Esophagus muscularis mucosa (tissue), 4 donors: ENCODE measurements at regions not wholly inside any gene's neighbourhood (a gene's known extent, or its start where the extent isn't known, plus 50 kb on each side); places are given as distances from the start of the nearest gene placed in this dataset.
"Not testable (repeated sequence)": the region's sequence is repeated elsewhere in the genome, so short reads cannot be mapped to it uniquely, and the experiment has no call there.

Experiments used
- DNase-seq: peaks from one replicate; pipeline ENCODE4 v3.0.0-alpha.2; 2017; ENCODE audit errors: extremely low spot score
- H3K27ac ChIP-seq, 4 donors: fragments of 200-600 bp; sonication (generic); replicated peaks in 1 of 4; 1 replicate in 3 of 4; 2 replicates in 1 of 4; pipeline ENCODE4 v1.5.1; 2016 to 2019; ENCODE audit warnings: mild to moderate bottlenecking in 1 of 4
- H3K27me3 ChIP-seq, 4 donors: fragments of 200-600 bp; sonication (generic); one replicate each; pipeline versions ENCODE4 v1.5.1 to v1.6.0; 2016 to 2019
- H3K36me3 ChIP-seq, 4 donors: fragments of 200-600 bp; sonication (generic); one replicate each; pipeline ENCODE4 v1.5.1; 2016 to 2019
- H3K4me1 ChIP-seq, 4 donors: fragments of 200-600 bp; sonication (generic); one replicate each; pipeline ENCODE4 v1.5.1; 2016 to 2019
- H3K4me3 ChIP-seq, 4 donors: fragments of 200-600 bp; sonication (generic); 1 replicate in 2 of 4; 2 replicates in 2 of 4; pipeline ENCODE4 v1.5.1; 2016 to 2019; ENCODE audit warnings: mild to moderate bottlenecking in 4 of 4, moderate library complexity in 1 of 4
- H3K9me3 ChIP-seq, 4 donors: fragments of 200-600 bp; sonication (generic); 1 replicate in 3 of 4; 2 replicates in 1 of 4; pipeline ENCODE4 v1.5.1; 2016 to 2019
- CTCF ChIP-seq, 3 experiments: fragments of 200-600 bp in 2 of 3; fragments of 450-650 bp in 1 of 3; sonication (generic) in 2 of 3; IDR thresholded peaks; one replicate each; pipeline ENCODE4 v1.5.1; 2017 to 2019; ENCODE audit warnings: antibody characterized with exemption in 3 of 3, mild to moderate bottlenecking in 2 of 3, moderate library complexity in 1 of 3
- EP300 ChIP-seq: sonication (generic); formaldehyde crosslinking; IDR thresholded peaks from one replicate; pipeline ENCODE4 v1.6.1; 2017; ENCODE audit warnings: antibody characterized with exemption
- POLR2A ChIP-seq: fragments of 450-650 bp; IDR thresholded peaks from one replicate; pipeline ENCODE4 v1.6.1; 2017; ENCODE audit warnings: antibody characterized with exemption, moderate library complexity, mild to moderate bottlenecking, low read depth
- POLR2AphosphoS5 ChIP-seq, 2 donors: sonication (generic); formaldehyde crosslinking; IDR thresholded peaks; one replicate each; pipeline ENCODE4 v1.6.1; 2017; ENCODE audit warnings: antibody characterized with exemption in 2 of 2
- WGBS: methylation state at CpG from one replicate; pipeline ENCODE4 v1.1.5; 2018; 5-methylcytosine and 5-hydroxymethylcytosine counted together
- intact Hi-C: fragments of 100-400 bp; cut with DNase I; formaldehyde crosslinking; loops from one replicate; pipeline ENCODE4 v1.15.1; 2023

DNA sequence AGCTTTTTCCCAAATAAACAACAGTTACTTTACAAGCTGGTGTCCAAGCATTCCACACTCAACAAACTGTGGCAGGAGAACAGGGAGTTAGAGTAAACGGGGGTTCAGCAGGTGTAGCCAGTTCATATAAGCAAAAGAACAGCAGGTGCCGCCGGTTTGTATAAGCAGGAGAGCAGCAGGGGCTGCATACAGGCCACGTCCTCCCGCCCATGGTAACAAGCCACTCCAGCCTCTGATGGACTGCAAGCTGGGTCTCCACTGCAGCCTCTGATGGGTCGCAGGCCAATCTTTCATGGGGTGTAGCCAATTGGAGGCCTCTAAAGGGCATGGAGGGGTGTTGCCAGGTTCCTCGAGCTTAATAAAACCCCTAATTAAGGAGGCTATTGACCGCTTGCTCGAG lies 189.3 kb downstream of the ANKRD30B start:
- Histone ChIP-seq H3K9me3 (no peaks in the 10 kb centered on the region), H3K4me3 (no peak overlapping the region), H3K27ac (no peak overlapping the region), H3K4me1 (no peaks in the 10 kb centered on the region), H3K36me3 (no peaks in the 10 kb centered on the region), H3K27me3 (peaks cover 0 to 5% (median 0%) of the 10 kb centered on the region in 4 donors)
- TF ChIP-seq EP300 (no peak), POLR2A (no peak), CTCF (IDR thresholded peaks at IDR 0.05) (no peak), POLR2AphosphoS5 (IDR thresholded peaks at IDR 0.05) (no peak)
- DNase-seq = no peak
- WGBS = 72% methylated on average over 6 of the region's 9 CpGs
- intact Hi-C loops = no loop called here

DNA sequence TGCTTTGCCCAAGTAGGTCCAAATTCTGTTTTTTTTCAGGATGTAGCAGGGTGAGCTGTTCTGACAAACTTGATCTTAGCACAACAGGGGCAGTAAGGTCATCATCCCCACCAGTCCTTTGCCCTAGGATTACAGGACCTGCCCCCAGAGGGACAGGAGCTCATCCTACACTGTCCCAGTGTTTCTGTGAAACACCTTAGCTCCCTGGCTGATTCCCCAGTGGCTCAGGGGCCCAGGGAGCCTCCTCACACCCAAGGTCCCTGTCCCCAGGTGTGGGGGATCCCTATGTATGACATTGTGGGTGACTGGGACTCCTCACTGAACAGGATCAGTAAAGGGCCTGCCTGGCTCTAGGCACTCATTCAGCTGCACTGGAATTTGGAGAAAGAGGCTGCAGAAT lies 191.2 kb downstream of the ANKRD30B start:
- no peak for TF ChIP-seq POLR2A
- TF ChIP-seq EP300 = no peak
- TF ChIP-seq POLR2AphosphoS5 (IDR thresholded peaks at IDR 0.05) = no peak
- TF ChIP-seq CTCF (IDR thresholded peaks at IDR 0.05) = no peak
- DNase-seq = no peak

DNA sequence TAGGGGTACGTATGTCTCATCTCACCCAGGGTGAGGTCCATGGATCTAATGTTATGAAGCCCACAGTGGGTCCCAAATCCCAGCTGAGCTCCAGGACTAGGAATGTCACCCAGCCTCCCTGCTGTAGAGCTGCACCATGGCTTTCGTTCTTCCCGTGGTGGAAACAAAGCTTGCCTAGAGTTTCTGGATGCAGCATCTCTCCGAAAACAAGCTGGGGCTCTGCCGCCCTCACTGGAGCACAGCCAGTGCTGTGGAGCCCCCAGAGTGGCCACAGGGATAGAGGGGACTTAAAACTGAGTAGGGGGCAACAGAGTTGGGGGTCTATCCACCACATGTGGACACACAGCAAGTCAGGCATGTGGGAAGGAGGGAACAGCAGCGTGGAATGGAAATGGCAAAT lies 192.1 kb downstream of the ANKRD30B start:
- H3K4me1 ChIP-seq, intact Hi-C loops, DNase-seq, H3K27ac ChIP-seq, H3K9me3 ChIP-seq, H3K4me3 ChIP-seq, H3K27me3 ChIP-seq, H3K36me3 ChIP-seq: not testable (repeated sequence)
- WGBS = 58% methylated on average over 1 of the region's 6 CpGs

More for the DNA sequence above, 191.2 kb downstream of the ANKRD30B start:
- Histone ChIP-seq H3K9me3 (no peaks in the 10 kb centered on the region), H3K27me3 (peaks cover 0 to 5% (median 0%) of the 10 kb centered on the region in 4 donors), H3K36me3 (no peaks in the 10 kb centered on the region), H3K4me1 (no peaks in the 10 kb centered on the region), H3K4me3 (no peak overlapping the region), H3K27ac (no peak overlapping the region)
- intact Hi-C loops = no loop called here

GRCh38 chr18:14940735-14941134 lies 192.8 kb downstream of the ANKRD30B start:
- no peak overlapping the region for H3K27ac ChIP-seq
- no peak for DNase-seq
- 47% methylated on average over 2 of the region's 2 CpGs for WGBS
- intact Hi-C loops = no loop called here
- peaks cover 0 to 5% (median 0%) of the 10 kb centered on the region in 4 donors for H3K27me3 ChIP-seq
- no peaks in the 10 kb centered on the region for H3K36me3 ChIP-seq
- no peaks in the 10 kb centered on the region for H3K4me1 ChIP-seq
- H3K9me3 ChIP-seq = no peaks in the 10 kb centered on the region
- no peak for TF ChIP-seq POLR2A
- TF ChIP-seq CTCF (IDR thresholded peaks at IDR 0.05) = no peak
- no peak for TF ChIP-seq POLR2AphosphoS5 (IDR thresholded peaks at IDR 0.05)
- TF ChIP-seq EP300 = no peak
- H3K4me3 ChIP-seq = no peak overlapping the region

GRCh38 chr18:14941256-14941655 lies 193.3 kb downstream of the ANKRD30B start:
- Histone ChIP-seq H3K27me3 (peaks cover 0 to 5% (median 0%) of the 10 kb centered on the region in 4 donors), H3K27ac (no peak overlapping the region), H3K4me3 (no peak overlapping the region), H3K9me3 (no peaks in the 10 kb centered on the region), H3K4me1 (no peaks in the 10 kb centered on the region), H3K36me3 (no peaks in the 10 kb centered on the region)
- WGBS = 73% methylated on average over 5 of the region's 5 CpGs
- TF ChIP-seq CTCF (IDR thresholded peaks at IDR 0.05) = no peak
- TF ChIP-seq POLR2AphosphoS5 (IDR thresholded peaks at IDR 0.05) = no peak
- TF ChIP-seq POLR2A = no peak
- TF ChIP-seq EP300 = no peak
- DNase-seq = no peak
- intact Hi-C loops = no loop called here
